ES-I3 (cell line): ENCODE measurements at regions not wholly inside any gene's neighbourhood (a gene's known extent, or its start where the extent isn't known, plus 50 kb on each side); places are given as distances from the start of the nearest gene placed in this dataset.
"Not testable (repeated sequence)": the region's sequence is repeated elsewhere in the genome, so short reads cannot be mapped to it uniquely, and the experiment has no call there.

ENCODE experiments used
- H3K36me3 ChIP-seq: 2 replicates; pipeline ENCODE4 v1.6.1; 2013; ENCODE audit warnings: mild to moderate bottlenecking, low read length, control low read depth, moderate library complexity; ENCODE audit not compliant: insufficient read depth
- H3K4me1 ChIP-seq: 2 replicates; pipeline ENCODE4 v1.6.1; 2013; ENCODE audit warnings: mild to moderate bottlenecking, control low read depth, low read length; ENCODE audit not compliant: insufficient read depth
- H3K9ac ChIP-seq: 2 replicates; pipeline ENCODE4 v1.6.1; 2013; ENCODE audit warnings: low read depth, mild to moderate bottlenecking, low read length, moderate library complexity
- H3K9me3 ChIP-seq: 2 replicates; pipeline ENCODE4 v1.6.1; 2013; ENCODE audit warnings: mild to moderate bottlenecking, low read length, moderate library complexity; ENCODE audit not compliant: control insufficient read depth, insufficient read depth

- no peaks in the 10 kb centered on the region for H3K9me3 ChIP-seq
- no peaks in the 10 kb centered on the region for H3K36me3 ChIP-seq
Measured at GRCh38 chr16:60181536-60181935, 1447.4 kb upstream of the GOT2 start.

GRCh38 chr16:60180609-60181008 is 1446.5 kb upstream of the GOT2 start:
- Histone ChIP-seq H3K9me3 (no peaks in the 10 kb centered on the region), H3K9ac (no peak overlapping the region), H3K36me3 (no peaks in the 10 kb centered on the region), H3K4me1 (peaks cover 13% of the 10 kb centered on the region; the same call in 1 of the 2 replicates)

More at GRCh38 chr16:60181536-60181935, 1447.4 kb upstream of the GOT2 start:
- Histone ChIP-seq H3K9ac (no peak overlapping the region), H3K4me1 (peaks cover 13% of the 10 kb centered on the region; the same call in 1 of the 2 replicates)

GRCh38 chr16:60170196-60170595 is 1436.1 kb upstream of the GOT2 start:
- H3K4me1 ChIP-seq = no peaks in the 10 kb centered on the region
- H3K9ac ChIP-seq = no peak overlapping the region
- no peaks in the 10 kb centered on the region for H3K36me3 ChIP-seq
- H3K9me3 ChIP-seq = no peaks in the 10 kb centered on the region

GRCh38 chr16:60166111-60166510 is 1432.0 kb upstream of the GOT2 start:
- H3K9me3 ChIP-seq = no peaks in the 10 kb centered on the region
- no peaks in the 10 kb centered on the region for H3K36me3 ChIP-seq
- H3K9ac ChIP-seq = no peak overlapping the region
- H3K4me1 ChIP-seq = no peaks in the 10 kb centered on the region

- Histone ChIP-seq H3K4me1 (no peaks in the 10 kb centered on the region), H3K36me3 (no peaks in the 10 kb centered on the region), H3K9me3 (0 out of 2 replicates have a peak, but pooled peaks cover 2% of the 10 kb centered on the region), H3K9ac (no peak overlapping the region)
Measured at GRCh38 chr16:60151987-60152386, 1417.9 kb upstream of the GOT2 start.

GRCh38 chr16:60150907-60151306 is 1416.8 kb upstream of the GOT2 start:
- H3K9me3 ChIP-seq = 0 out of 2 replicates have a peak, but pooled peaks cover 2% of the 10 kb centered on the region
- H3K36me3 ChIP-seq = no peaks in the 10 kb centered on the region
- H3K9ac ChIP-seq = no peak overlapping the region
- no peaks in the 10 kb centered on the region for H3K4me1 ChIP-seq

GRCh38 chr16:60143348-60143705 is 1409.2 kb upstream of the GOT2 start:
- H3K9me3 ChIP-seq = 0 out of 2 replicates have a peak, but pooled peaks cover 2% of the 10 kb centered on the region
- peaks cover 6% of the 10 kb centered on the region; the same call in 1 of the 2 replicates for H3K4me1 ChIP-seq
- no peaks in the 10 kb centered on the region for H3K36me3 ChIP-seq
- no peak overlapping the region for H3K9ac ChIP-seq

GRCh38 chr16:60142619-60143347 is 1408.7 kb upstream of the GOT2 start:
- peaks cover 6% of the 10 kb centered on the region; the same call in 1 of the 2 replicates for H3K4me1 ChIP-seq
- no peak overlapping the region for H3K9ac ChIP-seq
- no peaks in the 10 kb centered on the region for H3K36me3 ChIP-seq
- H3K9me3 ChIP-seq = 0 out of 2 replicates have a peak, but pooled peaks cover 2% of the 10 kb centered on the region

- no peaks in the 10 kb centered on the region for H3K36me3 ChIP-seq
- peaks cover 6% of the 10 kb centered on the region; the same call in 1 of the 2 replicates for H3K9me3 ChIP-seq
- no peaks in the 10 kb centered on the region; the same call in 1 of the 2 replicates for H3K4me1 ChIP-seq
- no peak overlapping the region for H3K9ac ChIP-seq
Measured at GRCh38 chr16:60137891-60138290, 1403.8 kb upstream of the GOT2 start.

GRCh38 chr16:60127196-60127595 is 1393.1 kb upstream of the GOT2 start:
- H3K9me3 ChIP-seq = no peaks in the 10 kb centered on the region

GRCh38 chr16:60126115-60126514 is 1392.0 kb upstream of the GOT2 start:
- not testable (repeated sequence) for H3K9me3 ChIP-seq, H3K36me3 ChIP-seq, H3K4me1 ChIP-seq, H3K9ac ChIP-seq

More at GRCh38 chr16:60127196-60127595, 1393.1 kb upstream of the GOT2 start:
- Histone ChIP-seq H3K36me3 (no peaks in the 10 kb centered on the region), H3K9ac (no peak overlapping the region), H3K4me1 (peaks cover 6% of the 10 kb centered on the region)

- H3K4me1 ChIP-seq = peaks cover 6% of the 10 kb centered on the region
- H3K9me3 ChIP-seq = no peaks in the 10 kb centered on the region
- H3K36me3 ChIP-seq = no peaks in the 10 kb centered on the region
- H3K9ac ChIP-seq = no peak overlapping the region
Measured at GRCh38 chr16:60123392-60124023, 1389.4 kb upstream of the GOT2 start.

- no peaks in the 10 kb centered on the region for H3K9me3 ChIP-seq
Measured at GRCh38 chr16:60120586-60120985, 1386.5 kb upstream of the GOT2 start.

GRCh38 chr16:60110531-60110930 is 1376.4 kb upstream of the GOT2 start:
- Histone ChIP-seq H3K36me3 (no peaks in the 10 kb centered on the region), H3K9ac (no peak overlapping the region), H3K4me1 (peaks cover 8% of the 10 kb centered on the region; the same call in 1 of the 2 replicates), H3K9me3 (no peaks in the 10 kb centered on the region)

More at GRCh38 chr16:60120586-60120985, 1386.5 kb upstream of the GOT2 start:
- no peaks in the 10 kb centered on the region for H3K36me3 ChIP-seq
- H3K9ac ChIP-seq = no peak overlapping the region
- peaks cover 6% of the 10 kb centered on the region for H3K4me1 ChIP-seq

- Histone ChIP-seq H3K9me3 (no peaks in the 10 kb centered on the region), H3K36me3 (no peaks in the 10 kb centered on the region), H3K9ac (no peak overlapping the region), H3K4me1 (peaks cover 8% of the 10 kb centered on the region; the same call in 1 of the 2 replicates)
Measured at GRCh38 chr16:60107871-60108270, 1373.8 kb upstream of the GOT2 start.
